ENCODE measurements at regions not wholly inside any gene's neighbourhood (a gene's known extent, or its start where the extent isn't known, plus 50 kb on each side); places are given as distances from the start of the nearest gene placed in this dataset.

GRCh38 chr6:91940801-91941200 lies 1353.9 kb upstream of the MAP3K7 start:
- TF ChIP-seq CTCF (conservative IDR thresholded peaks at IDR 0.05 in 1 of 2, IDR thresholded peaks at IDR 0.05 in 1 of 2; ENCODE audit: low read depth in 1 of 2, low read length in 2 of 2) (no peak), EZH2 (IDR thresholded peaks at IDR 0.05; ENCODE audit: low read length, missing control alignments) (no peak)

Measured in fibroblast of lung (primary cell).